Pancreas (tissue), 10 donors: ENCODE measurements at regions not wholly inside any gene's neighbourhood (a gene's known extent, or its start where the extent isn't known, plus 50 kb on each side); places are given as distances from the start of the nearest gene placed in this dataset.

Experiments used
- ATAC-seq, 4 donors: fragments of 200-7000 bp; cut with Tn5 transposase; one replicate each; pipeline versions ENCODE4 v1.8.0 to v1.9.1; 2020; ENCODE audit warnings: mild to moderate bottlenecking in 4 of 4, moderate library complexity in 4 of 4
- DNase-seq, 6 donors: peaks; one replicate each; pipeline ENCODE4 v3.0.0-alpha.2; 2020
- FAIRE-seq: peaks from 2 replicates; lab custom pipeline; 2012; peaks lifted over from hg19 to GRCh38; lab: Jason Lieb, UNC
- H3K27ac ChIP-seq, 4 donors: fragments of 200-600 bp; sonication (generic); 1 replicate in 3 of 4; 2 replicates in 1 of 4; pipeline versions ENCODE4 v1.5.0 to v1.8.0; 2020
- H3K27me3 ChIP-seq, 4 donors: fragments of 200-600 bp; one replicate each; pipeline ENCODE4 v1.8.0; 2021
- H3K36me3 ChIP-seq, 3 donors: fragments of 200-600 bp; sonication (generic) in 1 of 3; one replicate each; pipeline versions ENCODE4 v1.5.0 to v1.8.0; 2020 to 2021
- H3K4me1 ChIP-seq, 3 donors: fragments of 200-600 bp; one replicate each; pipeline ENCODE4 v1.8.0; 2021
- H3K4me3 ChIP-seq, 4 donors: fragments of 200-600 bp; sonication (generic) in 2 of 4; one replicate each; pipeline versions ENCODE4 v1.5.0 to v1.8.0; 2020 to 2021
- H3K9me3 ChIP-seq, 4 donors: fragments of 200-600 bp; one replicate each; pipeline ENCODE4 v1.8.0; 2021
- CTCF ChIP-seq, 4 donors: fragments of 200-600 bp; sonication (generic) in 3 of 4; IDR thresholded peaks; one replicate each; pipeline versions ENCODE4 v1.5.0 to v1.8.0; 2021; ENCODE audit warnings: antibody characterized with exemption in 4 of 4
- WGBS, 2 donors: extraction: QIAGEN DNeasy Blood & Tissue Kit; methylation state at CpG; one replicate each; pipeline ENCODE4 v1.1.7; 2013; 5-methylcytosine and 5-hydroxymethylcytosine counted together
- intact Hi-C, 3 donors: fragments of 100-400 bp; cut with DNase I; formaldehyde crosslinking; loops; one replicate each; pipeline versions ENCODE4 v1.11.1 to v1.14.2; 2022
- donor health status: healthy with polysubstance abuse.
- donor health status: DM: no; HTN: no; CAD: no; lungs with moderate emphysema.
- donor health status: DM: no; HTN: no; CAD: no.
- donor health status: control.
- donor health status: control.
- donor health status: Bipolar disorder and iron deficiency.
- donor health status: DM: yes; HTN: yes; CAD: no.
- donor health status: DM: no; HTN: no; CAD: no.
- donor health status: DM: no; HTN: no; CAD: no.
- donor health status: DM: yes; HTN: yes; CAD: no.

- Histone ChIP-seq H3K27ac (no peak overlapping the region), H3K36me3 (no peaks in the 10 kb centered on the region), H3K27me3 (no peaks in the 10 kb centered on the region), H3K4me1 (no peaks in the 10 kb centered on the region), H3K4me3 (no peak overlapping the region), H3K9me3 (no peaks in the 10 kb centered on the region)
- no peak for DNase-seq
- TF ChIP-seq CTCF (IDR thresholded peaks at IDR 0.05) = no peak
- 67 to 84% methylated on average over 1 of the region's 1 CpG for WGBS, 2 donors
- FAIRE-seq = no peak
- no peak for ATAC-seq
- intact Hi-C loops = no loop called here
These were observed 330.1 kb upstream of the GRID2 start for GRCh38 chr4:91973479-91974153.

GRCh38 chr4:91984466-91984865 lies 319.3 kb upstream of the GRID2 start:
- WGBS, 2 donors = 79 to 97% methylated on average over 5 of the region's 5 CpGs
- Histone ChIP-seq H3K9me3 (no peaks in the 10 kb centered on the region), H3K27me3 (no peaks in the 10 kb centered on the region), H3K4me3 (no peak overlapping the region), H3K4me1 (no peaks in the 10 kb centered on the region), H3K27ac (no peak overlapping the region), H3K36me3 (no peaks in the 10 kb centered on the region)
- TF ChIP-seq CTCF (IDR thresholded peaks at IDR 0.05) = no peak
- intact Hi-C loops = no loop called here
- no peak for FAIRE-seq
- no peak for ATAC-seq
- no peak for DNase-seq

GRCh38 chr4:91989914-91990313 lies 313.9 kb upstream of the GRID2 start:
- no peak overlapping the region for H3K4me3 ChIP-seq
- DNase-seq (no peak), ATAC-seq (peak in 1 of 4 donors; percentile 28), FAIRE-seq (no peak)
- WGBS, 2 donors = 37 to 57% methylated on average over 2 of the region's 2 CpGs
- intact Hi-C loops = no loop called here
- H3K9me3 ChIP-seq = no peaks in the 10 kb centered on the region
- TF ChIP-seq CTCF (IDR thresholded peaks at IDR 0.05) = no peak
- H3K27me3 ChIP-seq = no peaks in the 10 kb centered on the region
- H3K27ac ChIP-seq = no peak overlapping the region
- H3K4me1 ChIP-seq = no peaks in the 10 kb centered on the region
- H3K36me3 ChIP-seq = no peaks in the 10 kb centered on the region

- DNase-seq = no peak
- H3K27me3 ChIP-seq = no peaks in the 10 kb centered on the region
- no peak for TF ChIP-seq CTCF (IDR thresholded peaks at IDR 0.05)
- no peaks in the 10 kb centered on the region for H3K4me1 ChIP-seq
- FAIRE-seq = no peak
- 51 to 64% methylated on average over 2 of the region's 2 CpGs for WGBS, 2 donors
- H3K36me3 ChIP-seq = no peaks in the 10 kb centered on the region
- H3K27ac ChIP-seq = no peak overlapping the region
- intact Hi-C loops = no loop called here
- no peaks in the 10 kb centered on the region for H3K9me3 ChIP-seq
- no peak for ATAC-seq
- H3K4me3 ChIP-seq = no peak overlapping the region
These were observed 313.0 kb upstream of the GRID2 start for GRCh38 chr4:91990726-91991125.

GRCh38 chr4:91997045-91997444 lies 306.7 kb upstream of the GRID2 start:
- no peak for TF ChIP-seq CTCF (IDR thresholded peaks at IDR 0.05)
- intact Hi-C loops = no loop called here
- H3K36me3 ChIP-seq = no peaks in the 10 kb centered on the region
- no peaks in the 10 kb centered on the region for H3K27me3 ChIP-seq
- no peak for DNase-seq
- 89 to 90% methylated on average over 2 of the region's 2 CpGs for WGBS, 2 donors
- H3K4me1 ChIP-seq = no peaks in the 10 kb centered on the region
- no peak overlapping the region for H3K4me3 ChIP-seq
- no peak for FAIRE-seq
- no peak overlapping the region for H3K27ac ChIP-seq
- H3K9me3 ChIP-seq = no peaks in the 10 kb centered on the region
- ATAC-seq = no peak
